Hepatocyte (in vitro differentiated cells): ENCODE measurements at regions not wholly inside any gene's neighbourhood (a gene's known extent, or its start where the extent isn't known, plus 50 kb on each side); places are given as distances from the start of the nearest gene placed in this dataset.

Experiments
- DNase-seq: peaks from one replicate; pipeline ENCODE4 v3.0.0-alpha.2; 2016; ENCODE audit warnings: low spot score
- H2AFZ ChIP-seq: fragments of 200-600 bp; sonication (generic); 2 replicates; pipeline ENCODE4 v1.6.0; 2016; ENCODE audit warnings: antibody characterized with exemption, mild to moderate bottlenecking
- H3K27ac ChIP-seq: fragments of 200-600 bp; sonication (generic); 2 replicates; pipeline ENCODE4 v1.5.1; 2016; ENCODE audit warnings: mild to moderate bottlenecking
- H3K27me3 ChIP-seq: fragments of 200-600 bp; sonication (generic); 2 replicates; pipeline ENCODE4 v1.6.1; 2016
- H3K36me3 ChIP-seq: fragments of 200-600 bp; sonication (generic); replicated peaks from 2 replicates; pipeline ENCODE4 v1.5.1; 2016; ENCODE audit warnings: low read depth; ENCODE audit not compliant: insufficient read depth
- H3K4me1 ChIP-seq: fragments of 200-600 bp; sonication (generic); 2 replicates; pipeline ENCODE4 v1.5.1; 2016; ENCODE audit warnings: mild to moderate bottlenecking, moderate library complexity; ENCODE audit not compliant: insufficient read depth
- H3K4me2 ChIP-seq: fragments of 200-600 bp; sonication (generic); 2 replicates; pipeline ENCODE4 v1.6.0; 2016
- H3K4me3 ChIP-seq: fragments of 200-600 bp; sonication (generic); 2 replicates; pipeline ENCODE4 v1.5.1; 2016; ENCODE audit warnings: mild to moderate bottlenecking
- H3K79me2 ChIP-seq: fragments of 200-600 bp; sonication (generic); 2 replicates; pipeline ENCODE4 v1.6.0; 2017; ENCODE audit warnings: mild to moderate bottlenecking
- H3K9me2 ChIP-seq: fragments of 200-600 bp; sonication (generic); replicated peaks from 2 replicates; pipeline ENCODE4 v1.6.0; 2017; ENCODE audit warnings: mild to moderate bottlenecking; ENCODE audit not compliant: insufficient read depth
- H3K9me3 ChIP-seq: fragments of 200-600 bp; sonication (generic); 2 replicates; pipeline ENCODE4 v1.5.1; 2016; ENCODE audit warnings: low read depth, mild to moderate bottlenecking
- H4K20me1 ChIP-seq: fragments of 200-600 bp; sonication (generic); 2 replicates; pipeline ENCODE4 v1.6.0; 2016; ENCODE audit warnings: mild to moderate bottlenecking; ENCODE audit not compliant: insufficient read depth, poor library complexity, severe bottlenecking
- EZH2 ChIP-seq: fragments of 200-600 bp; sonication (generic); IDR thresholded peaks from 2 replicates; pipeline ENCODE4 v1.6.1; 2016; ENCODE audit warnings: antibody characterized with exemption, mild to moderate bottlenecking, borderline replicate concordance
- EZH2phosphoT487 ChIP-seq: fragments of 200-600 bp; sonication (generic); IDR thresholded peaks from one replicate; pipeline ENCODE4 v1.6.1; 2018; ENCODE audit warnings: antibody characterized with exemption, mild to moderate bottlenecking, low read depth, moderate library complexity; ENCODE audit not compliant: unreplicated experiment, severe bottlenecking
- WGBS: methylation state at CpG from one replicate; pipeline ENCODE4 v1.1.6; 2016; ENCODE audit warnings: low lambda C conversion rate; ENCODE audit errors: missing lambda C conversion rate; 5-methylcytosine and 5-hydroxymethylcytosine counted together
- TF ChIP-seq, protein P1 (sequence below): fragments of 200-600 bp; sonication (generic); IDR thresholded peaks from 2 replicates; pipeline ENCODE4 v1.5.1; 2016; ENCODE audit warnings: antibody characterized with exemption, mild to moderate bottlenecking; ENCODE audit not compliant: poor library complexity

DNA sequence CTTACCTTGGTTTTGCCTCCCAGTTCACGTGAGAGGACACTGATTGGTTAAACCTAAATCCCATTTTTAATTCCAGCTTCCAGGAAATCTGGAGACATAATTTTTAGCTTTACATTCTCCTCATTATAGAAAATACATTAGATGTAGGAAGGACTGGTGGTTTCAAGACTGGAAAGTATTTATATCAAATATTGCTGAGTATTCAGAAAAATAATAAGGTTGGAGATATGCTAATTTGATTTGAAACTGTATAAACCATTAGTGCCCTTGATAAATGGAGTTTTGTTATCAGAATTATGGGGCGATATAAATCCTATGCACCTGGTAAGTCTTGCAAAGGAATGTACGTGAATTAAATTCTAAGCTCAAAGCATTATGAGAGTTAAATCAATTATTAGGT is 218.0 kb upstream of the ADGRL4 start:
- Histone ChIP-seq H3K79me2 (no peaks in the 10 kb centered on the region), H4K20me1 (no peaks in the 10 kb centered on the region), H3K27me3 (no peaks in the 10 kb centered on the region), H2AFZ (no peak overlapping the region), H3K9me2 (no peaks in the 10 kb centered on the region), H3K27ac (no peak overlapping the region), H3K36me3 (no peaks in the 10 kb centered on the region), H3K4me2 (no peak overlapping the region), H3K4me1 (no peaks in the 10 kb centered on the region), H3K4me3 (no peak overlapping the region), H3K9me3 (no peaks in the 10 kb centered on the region)
- no peak for DNase-seq
- WGBS = 83% methylated on average over 3 of the region's 3 CpGs
- no peak for TF ChIP-seq EZH2phosphoT487
- no peak for TF ChIP-seq EZH2
- TF ChIP-seq, protein P1, sequence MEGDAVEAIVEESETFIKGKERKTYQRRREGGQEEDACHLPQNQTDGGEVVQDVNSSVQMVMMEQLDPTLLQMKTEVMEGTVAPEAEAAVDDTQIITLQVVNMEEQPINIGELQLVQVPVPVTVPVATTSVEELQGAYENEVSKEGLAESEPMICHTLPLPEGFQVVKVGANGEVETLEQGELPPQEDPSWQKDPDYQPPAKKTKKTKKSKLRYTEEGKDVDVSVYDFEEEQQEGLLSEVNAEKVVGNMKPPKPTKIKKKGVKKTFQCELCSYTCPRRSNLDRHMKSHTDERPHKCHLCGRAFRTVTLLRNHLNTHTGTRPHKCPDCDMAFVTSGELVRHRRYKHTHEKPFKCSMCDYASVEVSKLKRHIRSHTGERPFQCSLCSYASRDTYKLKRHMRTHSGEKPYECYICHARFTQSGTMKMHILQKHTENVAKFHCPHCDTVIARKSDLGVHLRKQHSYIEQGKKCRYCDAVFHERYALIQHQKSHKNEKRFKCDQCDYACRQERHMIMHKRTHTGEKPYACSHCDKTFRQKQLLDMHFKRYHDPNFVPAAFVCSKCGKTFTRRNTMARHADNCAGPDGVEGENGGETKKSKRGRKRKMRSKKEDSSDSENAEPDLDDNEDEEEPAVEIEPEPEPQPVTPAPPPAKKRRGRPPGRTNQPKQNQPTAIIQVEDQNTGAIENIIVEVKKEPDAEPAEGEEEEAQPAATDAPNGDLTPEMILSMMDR = no peak

DNA sequence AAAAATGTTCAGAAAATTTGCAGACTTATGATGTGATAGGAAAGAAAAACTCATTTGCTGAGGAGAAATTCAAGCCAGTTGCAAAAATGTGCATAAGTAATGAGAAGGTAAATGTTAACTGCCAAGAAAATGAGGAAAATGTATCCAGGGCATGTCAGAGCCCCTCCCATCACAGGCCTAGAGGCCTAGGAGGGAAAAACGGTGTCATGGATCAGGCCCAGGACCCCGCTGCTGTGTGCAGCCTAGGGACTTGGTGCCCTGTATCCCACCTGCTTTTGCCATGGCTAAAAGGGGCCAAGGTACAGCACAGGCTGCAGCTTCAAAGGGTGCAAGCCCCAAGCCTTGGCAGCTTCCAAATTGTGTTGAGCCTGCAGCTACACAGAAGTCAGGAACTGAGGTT is 214.0 kb upstream of the ADGRL4 start:
- Histone ChIP-seq H3K4me3 (no peak overlapping the region), H3K79me2 (no peaks in the 10 kb centered on the region), H2AFZ (no peak overlapping the region), H3K27me3 (no peaks in the 10 kb centered on the region), H3K4me2 (no peak overlapping the region), H3K9me2 (no peaks in the 10 kb centered on the region), H4K20me1 (no peaks in the 10 kb centered on the region), H3K27ac (no peak overlapping the region), H3K36me3 (no peaks in the 10 kb centered on the region), H3K4me1 (no peaks in the 10 kb centered on the region), H3K9me3 (no peaks in the 10 kb centered on the region)
- no peak for DNase-seq
- WGBS = 96% methylated on average over 2 of the region's 2 CpGs
- TF ChIP-seq, protein P1 = no peak
- TF ChIP-seq EZH2phosphoT487 = no peak
- TF ChIP-seq EZH2 = no peak

DNA sequence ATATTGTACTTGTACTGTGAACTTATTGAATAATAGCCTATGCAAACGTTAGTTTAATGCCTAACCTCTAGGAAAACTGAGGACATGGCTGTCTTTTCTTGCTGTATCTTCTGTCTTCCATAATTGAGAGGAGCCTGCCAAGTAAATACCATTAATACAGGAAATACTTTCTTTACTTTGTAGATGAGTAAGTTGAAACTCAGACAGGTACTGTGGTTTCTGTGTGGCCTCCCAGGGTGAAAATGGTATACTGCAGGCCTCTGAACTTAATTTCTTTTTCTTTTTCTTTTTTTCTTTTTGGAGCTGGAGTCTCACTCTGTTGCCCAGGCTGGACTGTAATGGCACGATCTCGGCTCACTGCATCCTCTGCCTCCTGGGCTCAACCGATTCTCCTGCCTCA is 208.8 kb upstream of the ADGRL4 start:
- DNase-seq = no peak
- Histone ChIP-seq H4K20me1 (no peaks in the 10 kb centered on the region), H3K36me3 (no peaks in the 10 kb centered on the region), H3K79me2 (no peaks in the 10 kb centered on the region), H2AFZ (no peak overlapping the region), H3K9me3 (no peaks in the 10 kb centered on the region), H3K9me2 (no peaks in the 10 kb centered on the region), H3K4me1 (no peaks in the 10 kb centered on the region), H3K4me3 (no peak overlapping the region), H3K4me2 (no peak overlapping the region), H3K27me3 (no peaks in the 10 kb centered on the region), H3K27ac (no peak overlapping the region)
- TF ChIP-seq EZH2 (no peak), EZH2phosphoT487 (no peak)
- TF ChIP-seq, protein P1 = no peak
- WGBS = 89% methylated on average over 4 of the region's 4 CpGs

DNA sequence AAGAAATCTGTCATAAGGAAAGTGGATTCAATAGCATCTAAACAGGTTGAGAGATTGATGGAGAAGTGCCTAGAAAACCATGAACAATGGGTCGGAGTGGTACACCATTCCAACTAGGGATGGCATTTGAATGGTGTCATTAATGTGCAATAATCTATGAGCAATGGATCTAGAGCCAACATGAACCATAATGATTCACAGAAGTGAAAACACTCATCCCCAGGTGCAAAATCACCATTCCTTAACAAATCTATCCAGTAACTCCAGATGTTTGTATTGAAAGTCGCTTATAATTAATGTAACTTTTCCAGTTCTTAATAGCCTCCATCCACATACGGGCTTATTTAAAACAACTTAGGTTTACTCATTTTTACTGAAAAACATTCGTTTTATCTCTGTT is 201.3 kb upstream of the ADGRL4 start:
- Histone ChIP-seq H2AFZ (no peak overlapping the region), H3K27ac (no peak overlapping the region), H3K4me3 (no peak overlapping the region), H3K4me2 (no peak overlapping the region), H3K9me2 (no peaks in the 10 kb centered on the region), H3K79me2 (no peaks in the 10 kb centered on the region), H4K20me1 (no peaks in the 10 kb centered on the region), H3K9me3 (no peaks in the 10 kb centered on the region), H3K27me3 (no peaks in the 10 kb centered on the region), H3K4me1 (no peaks in the 10 kb centered on the region), H3K36me3 (no peaks in the 10 kb centered on the region)
- no peak for DNase-seq
- TF ChIP-seq EZH2 (no peak), EZH2phosphoT487 (no peak)
- TF ChIP-seq, protein P1 = no peak
- WGBS = 80% methylated on average over 4 of the region's 4 CpGs
